GM12878 (cell line): ENCODE measurements at regions not wholly inside any gene's neighbourhood (a gene's known extent, or its start where the extent isn't known, plus 50 kb on each side); places are given as distances from the start of the nearest gene placed in this dataset.

Experiments
- ATF2 ChIP-seq: IDR thresholded peaks from 2 replicates; pipeline ENCODE4 v1.6.1; 2012; ENCODE audit warnings: low read length, inconsistent platforms
- ETV6 ChIP-seq, 2 experiments: fragments of 450-650 bp in 1 of 2; IDR thresholded peaks in 1 of 2; conservative IDR thresholded peaks in 1 of 2; 2 replicates each; pipeline ENCODE4 v1.6.1; 2014; ENCODE audit warnings: antibody characterized with exemption in 1 of 2, borderline replicate concordance in 1 of 2, low read depth in 1 of 2, mild to moderate bottlenecking in 1 of 2, moderate library complexity in 1 of 2
- GATAD2B ChIP-seq: fragments of 450-650 bp; conservative IDR thresholded peaks from 2 replicates; pipeline ENCODE4 v1.6.1; 2017; ENCODE audit warnings: low read depth, mild to moderate bottlenecking, moderate library complexity
- MAX ChIP-seq: IDR thresholded peaks from 2 replicates; pipeline ENCODE4 v1.6.1; 2012; ENCODE audit warnings: low read depth, low read length, improper control_type of control experiment
- MEF2A ChIP-seq: IDR thresholded peaks from 2 replicates; pipeline ENCODE4 v1.6.1; 2011; ENCODE audit warnings: low read depth, mild to moderate bottlenecking, low read length, moderate library complexity; ENCODE audit not compliant: insufficient read depth
- PBX3 ChIP-seq: IDR thresholded peaks from 2 replicates; pipeline ENCODE4 v1.6.1; 2011; ENCODE audit warnings: mild to moderate bottlenecking, low read depth, low read length, moderate library complexity; ENCODE audit not compliant: insufficient replicate concordance
- SREBF2 ChIP-seq: IDR thresholded peaks from 2 replicates; pipeline ENCODE4 v1.6.1; 2012; ENCODE audit warnings: mild to moderate bottlenecking, low read length
- SUZ12 ChIP-seq: fragments of 200-600 bp; sonication (generic); IDR thresholded peaks from one replicate; pipeline ENCODE4 v1.6.1; 2018; ENCODE audit warnings: antibody characterized with exemption, mild to moderate bottlenecking; ENCODE audit not compliant: unreplicated experiment
- ZNF217 ChIP-seq: fragments of 450-650 bp; IDR thresholded peaks from 2 replicates; pipeline ENCODE4 v1.6.1; 2017; ENCODE audit warnings: antibody characterized with exemption, mild to moderate bottlenecking
- TF ChIP-seq, protein P1 (sequence below), 3 experiments: IDR thresholded peaks in 2 of 3; conservative IDR thresholded peaks in 1 of 3; 2 replicates each; pipeline ENCODE4 v1.5.1; 2011; ENCODE audit warnings: low read depth in 3 of 3, low read length in 3 of 3, mild to moderate bottlenecking in 3 of 3, control low read depth in 2 of 3, moderate library complexity in 2 of 3, inconsistent platforms in 1 of 3, mixed read lengths in 1 of 3; ENCODE audit not compliant: control insufficient read depth in 2 of 3, insufficient read depth in 1 of 3; ENCODE audit errors: extremely low read depth in 1 of 3
- TF ChIP-seq, protein P2 (sequence below): fragments of 450-650 bp; IDR thresholded peaks from 2 replicates; pipeline ENCODE4 v1.6.1; 2017; ENCODE audit warnings: mild to moderate bottlenecking

DNA sequence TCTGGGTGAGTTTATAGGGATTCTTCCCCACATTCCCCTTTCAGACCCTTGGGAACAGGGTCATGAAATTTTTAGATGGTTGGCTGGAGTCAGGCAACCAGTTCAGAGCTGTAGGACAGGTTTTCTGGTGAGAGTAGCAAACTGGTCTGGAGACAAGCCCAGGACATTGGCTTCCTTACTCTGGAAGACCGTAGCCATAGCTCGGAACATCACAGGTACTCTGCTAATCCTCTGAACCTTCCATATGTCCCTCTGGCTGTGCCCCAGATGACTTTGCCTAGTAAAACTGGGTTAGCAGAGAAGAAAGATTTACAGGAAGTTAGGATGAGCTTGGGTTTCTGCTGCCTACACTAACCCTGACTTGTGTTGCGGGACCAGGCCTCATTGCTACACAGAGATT lies 104.5 kb upstream of the MKLN1 start:
- no peak for TF ChIP-seq ZNF217
- TF ChIP-seq, protein P1, sequence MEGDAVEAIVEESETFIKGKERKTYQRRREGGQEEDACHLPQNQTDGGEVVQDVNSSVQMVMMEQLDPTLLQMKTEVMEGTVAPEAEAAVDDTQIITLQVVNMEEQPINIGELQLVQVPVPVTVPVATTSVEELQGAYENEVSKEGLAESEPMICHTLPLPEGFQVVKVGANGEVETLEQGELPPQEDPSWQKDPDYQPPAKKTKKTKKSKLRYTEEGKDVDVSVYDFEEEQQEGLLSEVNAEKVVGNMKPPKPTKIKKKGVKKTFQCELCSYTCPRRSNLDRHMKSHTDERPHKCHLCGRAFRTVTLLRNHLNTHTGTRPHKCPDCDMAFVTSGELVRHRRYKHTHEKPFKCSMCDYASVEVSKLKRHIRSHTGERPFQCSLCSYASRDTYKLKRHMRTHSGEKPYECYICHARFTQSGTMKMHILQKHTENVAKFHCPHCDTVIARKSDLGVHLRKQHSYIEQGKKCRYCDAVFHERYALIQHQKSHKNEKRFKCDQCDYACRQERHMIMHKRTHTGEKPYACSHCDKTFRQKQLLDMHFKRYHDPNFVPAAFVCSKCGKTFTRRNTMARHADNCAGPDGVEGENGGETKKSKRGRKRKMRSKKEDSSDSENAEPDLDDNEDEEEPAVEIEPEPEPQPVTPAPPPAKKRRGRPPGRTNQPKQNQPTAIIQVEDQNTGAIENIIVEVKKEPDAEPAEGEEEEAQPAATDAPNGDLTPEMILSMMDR (IDR thresholded peaks at IDR 0.05 in 2 of 3, conservative IDR thresholded peaks at IDR 0.05 in 1 of 3; ENCODE audit: control insufficient read depth in 2 of 3, extremely low read depth in 1 of 3, insufficient read depth in 1 of 3, low read depth in 3 of 3, low read length in 3 of 3) = no peak
- no peak for TF ChIP-seq SUZ12
- no peak for TF ChIP-seq SREBF2
- no peak for TF ChIP-seq GATAD2B
- no peak for TF ChIP-seq ATF2
- TF ChIP-seq MAX = no peak
- TF ChIP-seq PBX3 = no peak
- TF ChIP-seq, protein P2, sequence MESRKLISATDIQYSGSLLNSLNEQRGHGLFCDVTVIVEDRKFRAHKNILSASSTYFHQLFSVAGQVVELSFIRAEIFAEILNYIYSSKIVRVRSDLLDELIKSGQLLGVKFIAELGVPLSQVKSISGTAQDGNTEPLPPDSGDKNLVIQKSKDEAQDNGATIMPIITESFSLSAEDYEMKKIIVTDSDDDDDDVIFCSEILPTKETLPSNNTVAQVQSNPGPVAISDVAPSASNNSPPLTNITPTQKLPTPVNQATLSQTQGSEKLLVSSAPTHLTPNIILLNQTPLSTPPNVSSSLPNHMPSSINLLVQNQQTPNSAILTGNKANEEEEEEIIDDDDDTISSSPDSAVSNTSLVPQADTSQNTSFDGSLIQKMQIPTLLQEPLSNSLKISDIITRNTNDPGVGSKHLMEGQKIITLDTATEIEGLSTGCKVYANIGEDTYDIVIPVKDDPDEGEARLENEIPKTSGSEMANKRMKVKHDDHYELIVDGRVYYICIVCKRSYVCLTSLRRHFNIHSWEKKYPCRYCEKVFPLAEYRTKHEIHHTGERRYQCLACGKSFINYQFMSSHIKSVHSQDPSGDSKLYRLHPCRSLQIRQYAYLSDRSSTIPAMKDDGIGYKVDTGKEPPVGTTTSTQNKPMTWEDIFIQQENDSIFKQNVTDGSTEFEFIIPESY = no peak
- TF ChIP-seq ETV6 (conservative IDR thresholded peaks at IDR 0.05 in 1 of 2, IDR thresholded peaks at IDR 0.05 in 1 of 2; ENCODE audit: borderline replicate concordance in 1 of 2, low read depth in 1 of 2) = no peak
- no peak for TF ChIP-seq MEF2A
